A549 (cell line): ENCODE measurements at regions not wholly inside any gene's neighbourhood (a gene's known extent, or its start where the extent isn't known, plus 50 kb on each side); places are given as distances from the start of the nearest gene placed in this dataset.

Experiments
- ATAC-seq, 2 experiments: fragments of 200-7000 bp in 1 of 2; fragments of >200 bp in 1 of 2; cut with Nextera tagmentation in 1 of 2; cut with Tn5 transposase in 1 of 2; 3 replicates each; pipeline versions ENCODE4 v1.8.0 to v1.9.1; 2018 to 2020; ENCODE audit warnings: mild to moderate bottlenecking in 1 of 2, moderate library complexity in 1 of 2
- CTCF ChIA-PET: fragments of 300-600 bp; sonication (Branson Sonifier 250); formaldehyde crosslinking; extraction: SDS; loops from one replicate; lab custom pipeline; 2021; ENCODE audit warnings: antibody characterized with exemption, inconsistent platforms; lab: Yijun Ruan, JAX
- POLR2A ChIA-PET: fragments of 350-600 bp; formaldehyde crosslinking; extraction: SDS; loops from one replicate; lab custom pipeline; 2021; ENCODE audit warnings: antibody characterized with exemption, inconsistent platforms; lab: Yijun Ruan, JAX
- DNase-seq, 2 experiments: peaks; one replicate each; pipeline versions ENCODE4 v3.0.0 to v3.0.0-alpha.2; 2011 to 2016; ENCODE audit warnings: low read depth in 1 of 2, low spot score in 1 of 2
- FAIRE-seq: peaks from 2 replicates; lab custom pipeline; 2011; peaks lifted over from hg19 to GRCh38; lab: Jason Lieb, UNC
- H3K27ac ChIP-seq, 2 experiments: fragments of >200 bp; sonication (Bioruptor Twin); formaldehyde crosslinking; 3 replicates each; pipeline ENCODE4 v1.5.1; 2016 to 2017
- H3K4me1 ChIP-seq: fragments of >200 bp; sonication (Bioruptor Twin); formaldehyde crosslinking; 3 replicates; pipeline ENCODE4 v1.6.1; 2016
- H3K4me2 ChIP-seq: fragments of >200 bp; sonication (Bioruptor Twin); formaldehyde crosslinking; 3 replicates; pipeline ENCODE4 v1.6.1; 2016
- H3K4me3 ChIP-seq: fragments of >200 bp; sonication (Bioruptor Twin); formaldehyde crosslinking; 3 replicates; pipeline ENCODE4 v1.5.1; 2016
- H3K9me3 ChIP-seq: fragments of >200 bp; sonication (Bioruptor Twin); formaldehyde crosslinking; 3 replicates; pipeline ENCODE4 v1.6.1; 2016
- ATOH8 ChIP-seq: fragments of 250-450 bp; sonication (Bioruptor Pico); IDR thresholded peaks from 2 replicates; pipeline ENCODE4 v1.5.0; 2020; ENCODE audit warnings: low read depth, mild to moderate bottlenecking, moderate library complexity
- CEBPB ChIP-seq, 2 experiments: fragments of >200 bp in 1 of 2; sonication (Bioruptor Twin) in 1 of 2; formaldehyde crosslinking in 1 of 2; IDR thresholded peaks; 2 replicates each; pipeline ENCODE4 v1.6.1; 2012 to 2016
- CHD2 ChIP-seq: fragments of 150-350 bp; IDR thresholded peaks from 2 replicates; pipeline ENCODE4 v1.6.1; 2014; ENCODE audit warnings: low read length; ENCODE audit not compliant: partially characterized antibody
- CHD4 ChIP-seq: fragments of 200-600 bp; sonication (generic); IDR thresholded peaks from 2 replicates; pipeline ENCODE4 v1.6.1; 2016; ENCODE audit warnings: antibody characterized with exemption, mild to moderate bottlenecking, borderline replicate concordance
- E2F6 ChIP-seq: IDR thresholded peaks from 2 replicates; pipeline ENCODE4 v1.6.1; 2012; ENCODE audit warnings: low read depth, borderline replicate concordance
- EHF ChIP-seq: fragments of 250-450 bp; sonication (Bioruptor Pico); IDR thresholded peaks from 2 replicates; pipeline ENCODE4 v1.5.0; 2020; ENCODE audit warnings: mild to moderate bottlenecking
- EHMT2 ChIP-seq: fragments of 200-600 bp; sonication (generic); IDR thresholded peaks from 2 replicates; pipeline ENCODE4 v1.6.1; 2016; ENCODE audit warnings: antibody characterized with exemption, low read depth, mild to moderate bottlenecking, moderate library complexity
- EP300 ChIP-seq, 2 experiments: fragments of >200 bp; sonication (Bioruptor Twin); formaldehyde crosslinking; IDR thresholded peaks; 2 replicates in 1 of 2; 3 replicates in 1 of 2; pipeline ENCODE4 v1.6.1; 2016 to 2017
- ESRRA ChIP-seq: fragments of 150-350 bp; IDR thresholded peaks from 2 replicates; pipeline ENCODE4 v1.6.1; 2014; ENCODE audit warnings: mild to moderate bottlenecking, low read length, borderline replicate concordance
- FOSB ChIP-seq: fragments of 250-450 bp; sonication (Bioruptor Pico); IDR thresholded peaks from 2 replicates; pipeline ENCODE4 v1.5.0; 2020; ENCODE audit warnings: mild to moderate bottlenecking, moderate library complexity
- FOXS1 ChIP-seq: fragments of 250-450 bp; sonication (Bioruptor Pico); IDR thresholded peaks from 2 replicates; pipeline ENCODE4 v1.5.0; 2020; ENCODE audit warnings: mild to moderate bottlenecking, moderate library complexity
- GATA3 ChIP-seq: IDR thresholded peaks from 2 replicates; pipeline ENCODE4 v1.6.1; 2012; ENCODE audit warnings: borderline replicate concordance
- HMGXB4 ChIP-seq: fragments of 250-450 bp; sonication (Bioruptor Pico); IDR thresholded peaks from 2 replicates; pipeline ENCODE4 v1.5.0; 2021; ENCODE audit warnings: mild to moderate bottlenecking, moderate library complexity, borderline replicate concordance
- HOXB5 ChIP-seq: fragments of 250-450 bp; sonication (Bioruptor Pico); IDR thresholded peaks from 2 replicates; pipeline ENCODE4 v1.5.0; 2020; ENCODE audit warnings: mild to moderate bottlenecking, moderate library complexity
- MAFK ChIP-seq: fragments of 450-650 bp; IDR thresholded peaks from 2 replicates; pipeline ENCODE4 v1.6.1; 2014; ENCODE audit not compliant: partially characterized antibody
- MAZ ChIP-seq: fragments of 150-350 bp; IDR thresholded peaks from 2 replicates; pipeline ENCODE4 v1.6.1; 2014; ENCODE audit warnings: antibody characterized with exemption, low read depth, low read length, borderline replicate concordance
- NR3C1 ChIP-seq: fragments of >200 bp; sonication (Bioruptor Twin); formaldehyde crosslinking; IDR thresholded peaks from 3 replicates; pipeline ENCODE4 v1.6.1; 2017
- PBX3 ChIP-seq: IDR thresholded peaks from 2 replicates; pipeline ENCODE4 v1.6.1; 2012
- PHF8 ChIP-seq: fragments of 200-600 bp; sonication (generic); IDR thresholded peaks from 2 replicates; pipeline ENCODE4 v1.6.1; 2016; ENCODE audit warnings: low read depth, mild to moderate bottlenecking, antibody characterized with exemption, moderate library complexity, borderline replicate concordance
- POLR2A ChIP-seq: IDR thresholded peaks from 2 replicates; pipeline ENCODE4 v1.6.1; 2012; ENCODE audit warnings: mild to moderate bottlenecking, low read length
- POLR2AphosphoS2 ChIP-seq: conservative IDR thresholded peaks from 2 replicates; pipeline ENCODE4 v1.6.1; 2012; ENCODE audit warnings: low read length, improper control_type of control experiment, inconsistent platforms
- RFX5 ChIP-seq: fragments of 450-650 bp; IDR thresholded peaks from 2 replicates; pipeline ENCODE4 v1.7.1; 2014; ENCODE audit warnings: antibody characterized with exemption, mild to moderate bottlenecking, moderate library complexity
- RNF2 ChIP-seq: fragments of 200-600 bp; sonication (generic); IDR thresholded peaks from 2 replicates; pipeline ENCODE4 v1.6.1; 2016; ENCODE audit warnings: low read depth, mild to moderate bottlenecking, antibody characterized with exemption, moderate library complexity, borderline replicate concordance
- TFCP2L1 ChIP-seq: fragments of 250-450 bp; sonication (Bioruptor Pico); IDR thresholded peaks from 2 replicates; pipeline ENCODE4 v1.5.0; 2021; ENCODE audit warnings: mild to moderate bottlenecking
- TP53 ChIP-seq: fragments of 250-450 bp; sonication (Bioruptor Pico); IDR thresholded peaks from 2 replicates; pipeline ENCODE4 v1.5.0; 2021; ENCODE audit warnings: mild to moderate bottlenecking, moderate library complexity
- ZC3H11A ChIP-seq: fragments of 450-650 bp; IDR thresholded peaks from 2 replicates; pipeline ENCODE4 v1.6.1; 2014; ENCODE audit warnings: antibody characterized with exemption, mild to moderate bottlenecking
- ZFP36 ChIP-seq: fragments of 450-650 bp; IDR thresholded peaks from 2 replicates; pipeline ENCODE4 v1.6.1; 2014; ENCODE audit warnings: borderline replicate concordance; ENCODE audit not compliant: partially characterized antibody
- ZNF302 ChIP-seq: fragments of 250-450 bp; sonication (Bioruptor Pico); IDR thresholded peaks from 2 replicates; pipeline ENCODE4 v1.9.0; 2021; ENCODE audit warnings: inconsistent platforms, mild to moderate bottlenecking, moderate library complexity
- ZSCAN20 ChIP-seq: fragments of 250-450 bp; sonication (Bioruptor Pico); IDR thresholded peaks from 2 replicates; pipeline ENCODE4 v1.8.0; 2022; ENCODE audit warnings: mild to moderate bottlenecking, moderate library complexity
- WGBS: methylation state at CpG from one replicate; pipeline ENCODE4 v1.1.6; 2017; ENCODE audit errors: missing lambda C conversion rate; 5-methylcytosine and 5-hydroxymethylcytosine counted together
- TF ChIP-seq, protein P1 (sequence below): fragments of >200 bp; sonication (Bioruptor Twin); formaldehyde crosslinking; IDR thresholded peaks from 3 replicates; pipeline ENCODE4 v1.5.1; 2016
- TF ChIP-seq, protein P2 (sequence below): fragments of 150-350 bp; IDR thresholded peaks from 2 replicates; pipeline ENCODE4 v1.6.1; 2014; ENCODE audit warnings: low read depth, mild to moderate bottlenecking, low read length

DNA sequence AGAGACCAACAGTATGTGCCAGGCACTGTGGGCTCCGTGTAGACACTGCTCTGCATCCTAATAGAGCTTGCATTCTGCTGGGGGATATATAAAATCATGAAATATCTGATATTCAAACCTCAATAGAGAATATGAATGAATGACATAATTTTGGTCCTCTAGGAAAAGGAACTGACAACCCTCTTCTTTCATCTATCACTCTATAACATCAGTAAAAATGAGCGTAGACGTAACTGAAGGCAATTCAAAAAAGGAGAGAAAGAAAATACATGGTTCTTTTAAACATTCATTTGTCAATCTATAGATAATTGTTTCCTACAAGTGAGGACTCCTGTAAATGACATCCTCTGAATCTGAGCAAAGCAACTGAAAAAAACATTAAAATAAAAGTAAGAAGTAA is 607.4 kb upstream of the LRRN3 start:
- no peak overlapping the region for H3K4me3 ChIP-seq
- 49% methylated on average over 3 of the region's 3 CpGs for WGBS
- ChIA-PET CTCF (no interaction called here), POLR2A (no interaction called here)
- no peak overlapping the region for H3K4me2 ChIP-seq
- no peaks in the 10 kb centered on the region for H3K4me1 ChIP-seq
- no peak for ATAC-seq
- peaks cover 16% of the 10 kb centered on the region; the same call in 2 of the 3 replicates for H3K9me3 ChIP-seq
- TF ChIP-seq, protein P1, sequence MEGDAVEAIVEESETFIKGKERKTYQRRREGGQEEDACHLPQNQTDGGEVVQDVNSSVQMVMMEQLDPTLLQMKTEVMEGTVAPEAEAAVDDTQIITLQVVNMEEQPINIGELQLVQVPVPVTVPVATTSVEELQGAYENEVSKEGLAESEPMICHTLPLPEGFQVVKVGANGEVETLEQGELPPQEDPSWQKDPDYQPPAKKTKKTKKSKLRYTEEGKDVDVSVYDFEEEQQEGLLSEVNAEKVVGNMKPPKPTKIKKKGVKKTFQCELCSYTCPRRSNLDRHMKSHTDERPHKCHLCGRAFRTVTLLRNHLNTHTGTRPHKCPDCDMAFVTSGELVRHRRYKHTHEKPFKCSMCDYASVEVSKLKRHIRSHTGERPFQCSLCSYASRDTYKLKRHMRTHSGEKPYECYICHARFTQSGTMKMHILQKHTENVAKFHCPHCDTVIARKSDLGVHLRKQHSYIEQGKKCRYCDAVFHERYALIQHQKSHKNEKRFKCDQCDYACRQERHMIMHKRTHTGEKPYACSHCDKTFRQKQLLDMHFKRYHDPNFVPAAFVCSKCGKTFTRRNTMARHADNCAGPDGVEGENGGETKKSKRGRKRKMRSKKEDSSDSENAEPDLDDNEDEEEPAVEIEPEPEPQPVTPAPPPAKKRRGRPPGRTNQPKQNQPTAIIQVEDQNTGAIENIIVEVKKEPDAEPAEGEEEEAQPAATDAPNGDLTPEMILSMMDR = no peak
- TF ChIP-seq CHD2 = no peak
- no peak for TF ChIP-seq ZSCAN20 (CRISPR knock-in tag)
- no peak for TF ChIP-seq ZFP36
- TF ChIP-seq GATA3 = no peak
- TF ChIP-seq EHMT2 = no peak
- TF ChIP-seq PBX3 = no peak
- no peak for TF ChIP-seq POLR2A
- no peak for TF ChIP-seq HMGXB4 (CRISPR knock-in tag)
- TF ChIP-seq ZNF302 (CRISPR knock-in tag) = no peak
- no peak for TF ChIP-seq E2F6
- no peak for TF ChIP-seq EHF (CRISPR knock-in tag)
- TF ChIP-seq TP53 = no peak
- TF ChIP-seq FOXS1 = no peak
- no peak for TF ChIP-seq MAZ
- TF ChIP-seq RFX5 = no peak
- no peak for TF ChIP-seq HOXB5 (CRISPR knock-in tag)
- no peak overlapping the region for H3K27ac ChIP-seq
- DNase-seq = no peak
- FAIRE-seq = no peak

DNA sequence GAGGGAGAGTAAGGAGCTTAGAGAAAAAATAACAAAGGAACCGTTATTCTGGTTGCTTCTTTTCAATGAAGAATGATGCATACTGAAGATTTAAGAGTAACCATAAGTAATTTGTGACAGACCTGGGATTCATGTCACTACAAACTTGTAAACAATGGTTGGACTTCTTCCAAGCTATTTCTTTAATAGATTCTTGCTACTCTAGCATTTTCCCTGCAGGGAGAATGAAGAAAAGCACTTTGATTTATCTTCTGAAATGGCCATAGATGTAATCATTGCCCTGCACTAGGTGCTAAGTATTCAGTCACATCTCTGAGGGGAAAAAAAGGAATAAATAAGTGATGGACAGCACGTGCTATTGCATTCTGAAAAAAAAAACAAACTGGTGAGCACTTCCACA is 606.6 kb upstream of the LRRN3 start:
- no peak for TF ChIP-seq MAZ
- no peak for TF ChIP-seq ATOH8 (CRISPR knock-in tag)
- TF ChIP-seq CEBPB (IDR thresholded peaks at IDR 0.05) = no peak
- TF ChIP-seq, protein P2, sequence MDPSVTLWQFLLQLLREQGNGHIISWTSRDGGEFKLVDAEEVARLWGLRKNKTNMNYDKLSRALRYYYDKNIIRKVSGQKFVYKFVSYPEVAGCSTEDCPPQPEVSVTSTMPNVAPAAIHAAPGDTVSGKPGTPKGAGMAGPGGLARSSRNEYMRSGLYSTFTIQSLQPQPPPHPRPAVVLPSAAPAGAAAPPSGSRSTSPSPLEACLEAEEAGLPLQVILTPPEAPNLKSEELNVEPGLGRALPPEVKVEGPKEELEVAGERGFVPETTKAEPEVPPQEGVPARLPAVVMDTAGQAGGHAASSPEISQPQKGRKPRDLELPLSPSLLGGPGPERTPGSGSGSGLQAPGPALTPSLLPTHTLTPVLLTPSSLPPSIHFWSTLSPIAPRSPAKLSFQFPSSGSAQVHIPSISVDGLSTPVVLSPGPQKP = no peak
- TF ChIP-seq FOSB = no peak
- TF ChIP-seq EP300 (IDR thresholded peaks at IDR 0.05) = no peak
- no peak for TF ChIP-seq CHD2
- no peak for TF ChIP-seq PHF8
- TF ChIP-seq MAFK = no peak
- no peak for TF ChIP-seq EHMT2
- no peak for TF ChIP-seq TFCP2L1 (CRISPR knock-in tag)
- TF ChIP-seq POLR2AphosphoS2 = no peak
- TF ChIP-seq NR3C1 = no peak
- no peak for TF ChIP-seq ESRRA
- TF ChIP-seq CHD4 = no peak
- no peak for TF ChIP-seq ZFP36
- TF ChIP-seq TP53 = no peak
- TF ChIP-seq RNF2 = no peak
- TF ChIP-seq ZC3H11A = no peak
- no peak for FAIRE-seq
- ATAC-seq = no peak
- POLR2A ChIA-PET = no interaction called here
- no peak overlapping the region for H3K27ac ChIP-seq
- DNase-seq = no peak
- no peak overlapping the region for H3K4me2 ChIP-seq
- no peak overlapping the region for H3K4me3 ChIP-seq
- CTCF ChIA-PET = no interaction called here
- no peaks in the 10 kb centered on the region for H3K4me1 ChIP-seq
- WGBS = 12% methylated on average over 2 of the region's 2 CpGs
- peaks cover 13% of the 10 kb centered on the region; the same call in 2 of the 3 replicates for H3K9me3 ChIP-seq
